GM18867 (cell line): ENCODE measurements at regions not wholly inside any gene's neighbourhood (a gene's known extent, or its start where the extent isn't known, plus 50 kb on each side); places are given as distances from the start of the nearest gene placed in this dataset.

Experiments used
- ATAC-seq: cut with Tn5 transposase; IDR thresholded peaks from one replicate; pipeline ENCODE4 v1.9.1; 2021; ENCODE audit warnings: mild to moderate bottlenecking, moderate library complexity; ENCODE audit not compliant: unreplicated experiment

GRCh38 chr16:50964491-50964890 is 186.6 kb downstream of the SALL1 start:
- ATAC-seq, result no peak

- no peak for ATAC-seq
These were observed 189.1 kb downstream of the SALL1 start for GRCh38 chr16:50961952-50962351.

GRCh38 chr16:50960517-50961202 is 190.4 kb downstream of the SALL1 start:
- ATAC-seq, result no peak

- ATAC-seq, result no peak
These were observed 194.0 kb downstream of the SALL1 start for GRCh38 chr16:50957056-50957455.

GRCh38 chr16:50956637-50957036 is 194.4 kb downstream of the SALL1 start:
- no peak for ATAC-seq

GRCh38 chr16:50955311-50955710 is 195.8 kb downstream of the SALL1 start:
- no peak for ATAC-seq

- ATAC-seq, result no peak
These were observed 196.6 kb downstream of the SALL1 start for GRCh38 chr16:50954469-50954868.

GRCh38 chr16:50953290-50953689 is 197.8 kb downstream of the SALL1 start:
- ATAC-seq, result no peak

- ATAC-seq, result no peak
These were observed 200.1 kb downstream of the SALL1 start for GRCh38 chr16:50950955-50951354.

GRCh38 chr16:50948268-50948930 is 202.7 kb downstream of the SALL1 start:
- ATAC-seq, result no peak

- no peak for ATAC-seq
These were observed 203.2 kb downstream of the SALL1 start for GRCh38 chr16:50947826-50948225.

- ATAC-seq, result no peak
These were observed 204.5 kb downstream of the SALL1 start for GRCh38 chr16:50946606-50947005.

GRCh38 chr16:50946098-50946497 is 204.2 kb downstream of the CYLD start:
- ATAC-seq, result no peak

- ATAC-seq, result no peak
These were observed 203.3 kb downstream of the CYLD start for GRCh38 chr16:50945171-50945570.

- no peak for ATAC-seq
These were observed 202.6 kb downstream of the CYLD start for GRCh38 chr16:50944436-50944835.

- ATAC-seq, result no peak
These were observed 202.1 kb downstream of the CYLD start for GRCh38 chr16:50944033-50944432.

GRCh38 chr16:50942143-50942542 is 200.3 kb downstream of the CYLD start:
- no peak for ATAC-seq

GRCh38 chr16:50941681-50942080 is 199.8 kb downstream of the CYLD start:
- no peak for ATAC-seq

GRCh38 chr16:50940275-50940854 is 198.5 kb downstream of the CYLD start:
- ATAC-seq, result no peak

- no peak for ATAC-seq
These were observed 197.5 kb downstream of the CYLD start for GRCh38 chr16:50939356-50939755.

GRCh38 chr16:50938932-50939331 is 197.0 kb downstream of the CYLD start:
- no peak for ATAC-seq

- no peak for ATAC-seq
These were observed 191.4 kb downstream of the CYLD start for GRCh38 chr16:50933262-50933661.
